PC-3 (cell line): ENCODE measurements at regions not wholly inside any gene's neighbourhood (a gene's known extent, or its start where the extent isn't known, plus 50 kb on each side); places are given as distances from the start of the nearest gene placed in this dataset.

Experiments
- EZH2 ChIP-seq: fragments of 300-600 bp; sonication (generic); IDR thresholded peaks from one replicate; pipeline ENCODE4 v1.6.1; 2017; ENCODE audit warnings: antibody characterized with exemption, mild to moderate bottlenecking, low read length; ENCODE audit not compliant: unreplicated experiment
- EZH2phosphoT487 ChIP-seq: fragments of 300-600 bp; sonication (generic); IDR thresholded peaks from 2 replicates; pipeline ENCODE4 v1.6.1; 2018; ENCODE audit warnings: mild to moderate bottlenecking, antibody characterized with exemption, low read length, borderline replicate concordance
- TF ChIP-seq, protein P1 (sequence below): fragments of 300-600 bp; sonication (generic); conservative IDR thresholded peaks from 2 replicates; pipeline ENCODE4 v1.5.1; 2017; ENCODE audit warnings: antibody characterized with exemption, low read depth, mild to moderate bottlenecking, low read length

GRCh38 chr4:126708716-126709115 lies 924.0 kb upstream of the INTU start:
- TF ChIP-seq, protein P1, sequence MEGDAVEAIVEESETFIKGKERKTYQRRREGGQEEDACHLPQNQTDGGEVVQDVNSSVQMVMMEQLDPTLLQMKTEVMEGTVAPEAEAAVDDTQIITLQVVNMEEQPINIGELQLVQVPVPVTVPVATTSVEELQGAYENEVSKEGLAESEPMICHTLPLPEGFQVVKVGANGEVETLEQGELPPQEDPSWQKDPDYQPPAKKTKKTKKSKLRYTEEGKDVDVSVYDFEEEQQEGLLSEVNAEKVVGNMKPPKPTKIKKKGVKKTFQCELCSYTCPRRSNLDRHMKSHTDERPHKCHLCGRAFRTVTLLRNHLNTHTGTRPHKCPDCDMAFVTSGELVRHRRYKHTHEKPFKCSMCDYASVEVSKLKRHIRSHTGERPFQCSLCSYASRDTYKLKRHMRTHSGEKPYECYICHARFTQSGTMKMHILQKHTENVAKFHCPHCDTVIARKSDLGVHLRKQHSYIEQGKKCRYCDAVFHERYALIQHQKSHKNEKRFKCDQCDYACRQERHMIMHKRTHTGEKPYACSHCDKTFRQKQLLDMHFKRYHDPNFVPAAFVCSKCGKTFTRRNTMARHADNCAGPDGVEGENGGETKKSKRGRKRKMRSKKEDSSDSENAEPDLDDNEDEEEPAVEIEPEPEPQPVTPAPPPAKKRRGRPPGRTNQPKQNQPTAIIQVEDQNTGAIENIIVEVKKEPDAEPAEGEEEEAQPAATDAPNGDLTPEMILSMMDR = no peak
- no peak for TF ChIP-seq EZH2phosphoT487
- no peak for TF ChIP-seq EZH2
